NOMO-1 treated with DMSO at 0.1 percent for 48 hours (cell line): ENCODE measurements at regions not wholly inside any gene's neighbourhood (a gene's known extent, or its start where the extent isn't known, plus 50 kb on each side); places are given as distances from the start of the nearest gene placed in this dataset.
"Not testable (repeated sequence)": the region's sequence is repeated elsewhere in the genome, so short reads cannot be mapped to it uniquely, and the experiment has no call there.

Experiments
- DNase-seq: peaks from one replicate; lab custom pipeline; 2025; ENCODE audit not compliant: unreplicated experiment; lab: John Stamatoyannopoulos, UW

DNA sequence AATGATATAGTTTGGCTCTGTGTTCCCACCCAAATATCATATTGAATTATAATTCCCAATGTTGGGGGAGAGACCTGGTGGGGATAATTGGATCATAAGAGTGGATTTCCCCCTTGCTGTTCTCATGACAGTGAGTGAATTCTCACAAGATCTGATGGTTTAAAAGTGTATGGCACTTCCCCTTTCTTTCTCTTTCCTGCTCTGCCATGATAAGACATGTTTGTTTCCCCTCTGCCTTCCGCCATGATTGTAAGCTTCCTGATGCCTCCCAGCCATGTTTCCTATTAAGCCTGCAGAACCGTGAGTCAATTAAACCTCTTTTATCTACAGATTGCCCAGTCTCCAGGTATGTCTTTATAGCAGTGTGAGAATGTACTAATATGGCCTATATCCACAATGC lies 126.7 kb upstream of the GMNC start:
- no peak for DNase-seq

- no peak for DNase-seq
Observed at GRCh38 chr3:190988102-190988501, 125.6 kb upstream of the GMNC start.

DNA sequence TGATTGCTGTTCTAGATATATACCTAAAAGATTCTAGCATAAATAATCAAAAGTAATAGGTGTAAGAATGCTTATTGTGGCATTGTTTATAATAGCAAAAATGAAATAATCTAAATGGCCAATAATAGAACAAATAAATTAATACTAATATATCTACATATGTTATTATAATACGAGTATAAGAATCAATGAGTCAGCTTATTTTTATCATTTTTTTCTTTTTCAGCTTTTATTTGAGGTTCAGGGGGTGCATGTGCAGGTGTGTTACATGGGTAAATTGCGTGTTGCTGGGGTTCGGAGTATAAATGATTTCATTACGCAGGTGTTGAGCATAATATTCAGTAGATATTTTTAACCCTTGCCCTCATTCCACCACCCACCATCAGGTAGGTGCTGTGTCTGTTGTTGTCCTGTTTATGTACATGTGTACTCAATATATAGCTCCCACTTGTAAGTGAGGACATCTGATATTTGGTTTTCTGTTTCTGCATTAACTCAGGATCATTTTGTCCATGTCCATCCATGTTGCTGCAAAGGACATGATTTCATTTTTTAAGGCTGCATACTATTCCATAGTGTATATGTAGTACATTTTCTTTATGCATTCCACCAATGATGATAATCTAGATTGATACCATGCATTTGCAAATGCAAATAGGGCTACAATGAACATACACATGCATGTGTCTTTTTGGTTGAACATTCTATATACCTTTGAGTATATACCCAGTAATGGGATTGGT lies 122.2 kb upstream of the GMNC start:
- DNase-seq = no peak

DNA sequence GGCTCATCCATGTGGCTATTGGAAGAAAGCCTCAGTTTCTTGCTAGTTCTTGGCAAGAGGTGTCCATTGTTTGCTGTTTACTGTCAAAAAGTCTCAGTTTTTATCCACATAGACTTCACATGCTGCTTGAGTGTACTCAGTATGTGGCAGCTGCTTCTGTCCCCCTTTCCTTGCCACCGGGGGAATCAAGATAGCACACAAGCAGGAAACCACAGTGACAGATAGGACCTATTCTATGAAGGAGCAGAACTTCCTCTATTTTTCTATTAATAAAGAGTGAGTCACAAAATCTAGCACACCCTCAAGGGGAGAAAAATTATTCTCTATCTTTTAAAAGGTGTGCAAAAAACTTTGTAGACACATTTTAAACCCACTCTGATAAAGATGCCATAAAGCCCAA lies 121.4 kb upstream of the GMNC start:
- DNase-seq = peak; percentile 43

DNA sequence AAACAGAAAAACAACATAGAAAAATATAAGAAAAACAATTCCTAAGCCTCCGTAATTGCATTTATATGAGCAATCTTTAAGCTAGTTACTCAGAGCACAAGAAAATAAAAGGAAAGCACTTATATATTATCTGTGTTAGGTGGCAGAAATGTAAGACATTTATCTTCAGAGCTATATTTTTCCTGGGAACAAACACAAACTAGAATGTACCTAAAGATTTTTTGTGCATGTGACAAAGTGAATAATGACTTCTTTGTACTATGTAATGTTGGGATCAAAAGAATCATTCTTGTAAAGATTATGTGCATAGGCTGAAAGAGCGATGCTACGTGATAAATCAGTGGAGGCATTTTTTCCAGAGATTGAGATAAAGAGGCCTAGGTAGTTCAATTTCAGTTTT lies 111.3 kb upstream of the GMNC start:
- no peak for DNase-seq

DNA sequence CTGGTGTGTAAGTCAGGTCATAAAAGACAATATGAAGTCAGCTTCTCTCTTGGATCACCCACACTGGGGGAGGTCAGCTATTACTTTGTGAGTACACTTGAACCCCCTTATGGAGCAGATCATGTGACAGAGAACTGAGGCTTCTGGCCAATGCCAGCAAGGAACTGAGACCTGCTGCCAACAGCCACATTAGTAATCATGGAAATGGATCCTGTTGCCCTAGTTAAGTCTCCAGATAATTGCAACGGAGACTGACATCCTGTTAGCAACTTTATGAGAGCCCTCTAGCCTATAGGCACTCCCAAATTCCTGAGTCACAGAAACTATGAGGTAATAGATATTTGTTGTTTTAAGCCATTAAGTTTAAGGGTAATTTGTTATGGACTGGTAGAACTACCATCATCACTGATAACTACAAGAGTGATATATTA lies 110.4 kb upstream of the GMNC start:
- DNase-seq = no peak

DNA sequence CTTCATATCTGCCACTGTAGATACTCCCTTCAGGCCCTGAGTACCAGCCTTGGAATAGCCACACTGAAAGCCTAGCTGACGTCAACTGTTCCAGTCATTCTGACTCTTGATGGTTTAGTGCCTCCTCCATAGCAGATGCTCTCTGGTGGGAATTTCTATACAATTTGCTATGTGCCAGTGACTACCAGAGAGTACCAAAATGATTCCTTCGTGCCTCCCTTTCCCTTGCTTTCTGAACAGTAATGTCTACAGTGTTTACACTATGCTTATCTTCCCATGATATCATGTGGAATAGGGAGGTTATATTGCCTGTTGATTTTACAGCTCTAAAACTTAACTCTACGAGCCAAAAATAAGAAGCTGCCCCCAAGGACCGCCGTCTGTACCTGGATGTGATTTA lies 109.7 kb upstream of the GMNC start:
- DNase-seq = no peak

- no peak for DNase-seq
Observed at GRCh38 chr3:190970560-190970959, 108.1 kb upstream of the GMNC start.

DNA sequence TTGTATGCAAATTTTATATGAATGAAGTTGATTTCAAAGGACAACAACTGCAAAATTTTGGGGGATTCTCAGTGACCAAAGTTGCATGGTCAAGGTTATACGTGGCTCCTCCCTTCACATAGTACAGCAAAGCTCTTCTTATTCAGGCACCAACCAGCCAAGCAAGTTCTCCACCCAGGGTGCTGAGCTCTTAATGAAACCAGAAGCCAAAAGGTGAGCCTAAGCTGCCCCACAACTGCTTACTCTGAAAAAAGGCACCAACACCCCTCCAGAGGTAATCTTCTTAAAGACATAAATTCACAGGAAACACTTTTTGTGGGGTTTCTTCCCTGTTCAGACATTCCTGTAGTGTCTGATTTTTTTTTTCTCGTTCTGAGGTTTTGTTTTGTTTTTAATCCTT lies 106.1 kb upstream of the GMNC start:
- no peak for DNase-seq

DNA sequence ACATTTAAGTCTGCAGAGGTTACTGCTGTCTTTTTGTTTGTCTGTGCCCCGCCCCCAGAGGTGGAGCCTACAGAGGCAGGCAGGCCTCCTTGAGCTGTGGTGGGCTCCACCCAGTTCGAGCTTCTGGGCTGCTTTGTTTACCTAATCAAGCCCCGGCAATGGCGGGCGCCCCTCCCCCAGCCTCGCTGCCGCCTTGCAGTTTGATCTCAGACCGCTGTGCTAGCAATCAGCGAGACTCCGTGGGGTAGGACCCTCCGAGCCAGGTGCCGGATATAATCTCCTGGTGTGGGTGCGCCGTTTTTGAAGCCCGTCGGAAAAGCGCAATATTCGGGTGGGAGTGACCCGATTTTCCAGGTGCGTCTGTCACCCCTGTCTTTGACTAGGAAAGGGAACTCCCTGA lies 102.4 kb upstream of the GMNC start:
- DNase-seq = not testable (repeated sequence)

DNA sequence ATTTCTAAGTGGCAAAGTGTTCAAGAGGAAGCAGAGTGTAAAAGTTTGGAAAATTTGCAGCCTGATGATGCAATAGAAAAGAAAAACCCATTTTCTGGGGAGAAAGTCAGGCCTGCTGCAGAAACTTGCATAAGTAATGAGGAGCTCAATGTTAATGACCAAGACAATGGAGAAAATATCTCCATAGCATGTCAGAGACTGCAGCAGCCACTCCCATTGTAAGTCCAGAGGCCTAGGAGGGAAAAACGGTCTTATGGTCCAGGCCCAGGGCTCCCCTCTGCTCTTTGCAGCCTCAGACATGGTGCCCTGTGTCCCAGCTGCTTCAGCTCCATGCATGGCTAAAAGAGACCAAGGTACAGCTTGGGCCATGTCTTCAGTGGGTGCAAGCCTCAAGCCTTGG lies 96.6 kb upstream of the GMNC start:
- DNase-seq = no peak

DNA sequence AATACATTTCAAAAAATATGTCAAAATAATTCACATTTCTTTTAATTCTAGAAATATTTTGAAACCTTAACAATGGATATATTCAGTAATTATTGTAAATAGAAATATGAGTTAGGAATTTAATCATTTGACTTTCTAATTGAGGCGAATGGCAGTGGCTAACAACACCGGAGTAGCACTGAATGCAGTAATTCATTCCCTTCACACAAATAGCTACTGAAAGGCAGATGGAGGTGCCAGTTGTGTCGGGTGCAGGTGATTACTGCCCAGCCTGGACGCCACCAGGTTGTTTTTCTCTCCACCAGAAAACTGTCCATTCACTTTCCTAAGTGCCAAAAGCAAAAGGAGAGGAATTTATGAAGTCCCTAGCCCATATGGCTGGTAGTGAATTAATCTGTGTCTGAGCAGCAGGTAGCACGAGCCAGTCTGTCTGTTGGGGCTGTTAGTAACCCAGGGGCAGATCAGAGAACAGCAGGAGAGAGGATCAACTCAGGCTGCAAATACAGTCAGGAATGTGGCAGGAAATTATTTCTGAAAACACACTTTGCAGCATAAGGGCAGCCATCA lies 79.3 kb upstream of the GMNC start:
- no peak for DNase-seq

- not testable (repeated sequence) for DNase-seq
Observed at GRCh38 chr3:190934616-190935015, 72.1 kb upstream of the GMNC start.

- DNase-seq = no peak
Observed at GRCh38 chr3:190926619-190927018, 64.1 kb upstream of the GMNC start.

DNA sequence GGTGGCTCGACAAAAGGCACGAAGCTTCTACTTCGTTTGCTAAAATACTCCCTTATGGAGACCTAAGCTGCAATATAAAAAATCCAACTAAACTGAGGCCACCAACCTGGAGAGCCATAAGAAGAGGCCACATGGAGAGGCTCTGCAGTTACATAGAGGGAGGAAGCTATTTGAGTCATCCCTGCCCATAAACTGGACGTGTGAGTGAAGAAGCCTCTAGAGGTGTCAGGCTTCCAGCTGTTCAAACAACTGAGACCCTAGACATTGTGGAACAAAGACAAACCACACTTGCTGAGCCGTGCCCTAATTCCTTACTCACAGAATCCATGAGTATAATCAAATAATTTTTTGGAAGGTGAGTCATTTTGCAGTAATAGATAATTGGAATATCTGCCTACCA lies 50.2 kb upstream of the GMNC start:
- no peak for DNase-seq
